Uterus (tissue), 3 donors: ENCODE measurements at regions not wholly inside any gene's neighbourhood (a gene's known extent, or its start where the extent isn't known, plus 50 kb on each side); places are given as distances from the start of the nearest gene placed in this dataset.
A peak's percentile ranks its signal among the peaks of the same experiment; 100 is the strongest.
"Not testable (repeated sequence)": the region's sequence is repeated elsewhere in the genome, so short reads cannot be mapped to it uniquely, and the experiment has no call there.

Source experiments
- DNase-seq, 2 donors: peaks; one replicate each; pipeline ENCODE4 v3.0.0-alpha.2; 2019 to 2020
- H3K27ac ChIP-seq, 2 donors: fragments of 200-600 bp; sonication (generic); 1 replicate in 1 of 2; 2 replicates in 1 of 2; pipeline ENCODE4 v1.5.1; 2016 to 2018
- H3K27me3 ChIP-seq, 2 donors: fragments of 200-600 bp; sonication (generic); one replicate each; pipeline ENCODE4 v1.5.1; 2018 to 2019; ENCODE audit warnings: control low read depth in 1 of 2
- H3K36me3 ChIP-seq, 2 donors: fragments of 200-600 bp; sonication (generic); one replicate each; pipeline ENCODE4 v1.5.1; 2019; ENCODE audit warnings: control low read depth in 1 of 2
- H3K4me1 ChIP-seq, 2 donors: fragments of 200-600 bp; sonication (generic); one replicate each; pipeline ENCODE4 v1.5.1; 2018 to 2019; ENCODE audit warnings: control low read depth in 1 of 2
- H3K4me3 ChIP-seq, 2 donors: fragments of 200-600 bp; sonication (generic); 1 replicate in 1 of 2; 2 replicates in 1 of 2; pipeline ENCODE4 v1.5.1; 2018 to 2019; ENCODE audit warnings: mild to moderate bottlenecking in 1 of 2
- H3K9me3 ChIP-seq, 2 donors: fragments of 200-600 bp; sonication (generic); one replicate each; pipeline ENCODE4 v1.5.1; 2019; ENCODE audit warnings: control low read depth in 1 of 2
- POLR2A ChIP-seq, 2 donors: fragments of 450-650 bp; IDR thresholded peaks; one replicate each; pipeline ENCODE4 v1.6.1; 2016; ENCODE audit warnings: antibody characterized with exemption in 2 of 2, mild to moderate bottlenecking in 1 of 2, moderate library complexity in 1 of 2
- intact Hi-C: fragments of 100-400 bp; cut with DNase I; formaldehyde crosslinking; loops from one replicate; pipeline ENCODE4 v1.15.1; 2023; ENCODE audit warnings: low total_unique reads
- TF ChIP-seq, protein P1 (sequence below), 4 experiments: fragments of 200-600 bp in 2 of 4; fragments of 450-650 bp in 2 of 4; sonication (generic) in 2 of 4; IDR thresholded peaks; one replicate each; pipeline ENCODE4 v1.5.1; 2016 to 2019; ENCODE audit warnings: antibody characterized with exemption in 4 of 4, mild to moderate bottlenecking in 2 of 4, moderate library complexity in 1 of 4
- donor health status: DM: yes; HTN: yes; CAD: no.

DNA sequence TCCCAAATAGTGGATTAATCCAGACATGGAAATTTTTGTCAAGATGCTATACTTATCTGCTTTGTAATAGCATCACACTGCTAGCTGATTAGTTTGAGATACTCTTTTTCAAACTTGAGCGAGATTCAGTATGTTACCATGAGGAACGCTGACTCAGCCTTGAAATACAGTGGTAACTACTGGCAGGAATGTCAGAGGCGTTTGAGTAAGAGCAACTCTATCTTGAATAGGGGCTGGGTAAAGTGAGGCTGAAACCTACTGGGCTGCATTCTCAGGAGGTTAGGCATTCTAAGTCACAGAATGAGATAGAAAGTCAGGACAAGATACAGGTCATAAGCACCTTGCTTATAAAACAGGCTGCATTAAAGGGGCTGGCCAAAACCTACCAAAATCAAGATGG is 2519.6 kb downstream of the ARAP2 start:
- TF ChIP-seq POLR2A (IDR thresholded peaks at IDR 0.05) = no peak
- TF ChIP-seq, protein P1, sequence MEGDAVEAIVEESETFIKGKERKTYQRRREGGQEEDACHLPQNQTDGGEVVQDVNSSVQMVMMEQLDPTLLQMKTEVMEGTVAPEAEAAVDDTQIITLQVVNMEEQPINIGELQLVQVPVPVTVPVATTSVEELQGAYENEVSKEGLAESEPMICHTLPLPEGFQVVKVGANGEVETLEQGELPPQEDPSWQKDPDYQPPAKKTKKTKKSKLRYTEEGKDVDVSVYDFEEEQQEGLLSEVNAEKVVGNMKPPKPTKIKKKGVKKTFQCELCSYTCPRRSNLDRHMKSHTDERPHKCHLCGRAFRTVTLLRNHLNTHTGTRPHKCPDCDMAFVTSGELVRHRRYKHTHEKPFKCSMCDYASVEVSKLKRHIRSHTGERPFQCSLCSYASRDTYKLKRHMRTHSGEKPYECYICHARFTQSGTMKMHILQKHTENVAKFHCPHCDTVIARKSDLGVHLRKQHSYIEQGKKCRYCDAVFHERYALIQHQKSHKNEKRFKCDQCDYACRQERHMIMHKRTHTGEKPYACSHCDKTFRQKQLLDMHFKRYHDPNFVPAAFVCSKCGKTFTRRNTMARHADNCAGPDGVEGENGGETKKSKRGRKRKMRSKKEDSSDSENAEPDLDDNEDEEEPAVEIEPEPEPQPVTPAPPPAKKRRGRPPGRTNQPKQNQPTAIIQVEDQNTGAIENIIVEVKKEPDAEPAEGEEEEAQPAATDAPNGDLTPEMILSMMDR (IDR thresholded peaks at IDR 0.05) = no peak
- DNase-seq = no peak
- no peaks in the 10 kb centered on the region for H3K27me3 ChIP-seq
- intact Hi-C loops = no loop called here
- H3K27ac ChIP-seq = no peak overlapping the region
- H3K4me3 ChIP-seq = no peak overlapping the region
- H3K9me3 ChIP-seq = no peaks in the 10 kb centered on the region
- no peaks in the 10 kb centered on the region for H3K4me1 ChIP-seq
- no peaks in the 10 kb centered on the region for H3K36me3 ChIP-seq

DNA sequence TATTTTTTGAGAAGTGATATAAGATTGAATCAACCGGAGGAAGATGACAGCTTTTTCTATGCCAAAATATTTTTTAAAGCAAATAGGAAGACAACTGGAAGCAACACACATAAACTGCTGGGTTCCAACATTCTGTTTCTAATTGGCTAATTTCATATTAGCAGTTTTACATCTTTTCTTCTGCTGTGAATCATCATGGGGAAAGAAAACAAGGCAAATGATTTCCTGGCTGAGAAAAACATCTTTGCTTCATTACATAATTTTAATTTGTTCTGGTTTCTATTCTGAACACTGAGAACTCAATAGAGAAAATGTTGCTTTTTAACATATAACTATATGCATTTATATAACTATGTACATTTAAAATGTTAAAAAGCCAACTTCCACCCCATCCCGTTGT is 2518.5 kb downstream of the ARAP2 start:
- no peaks in the 10 kb centered on the region for H3K4me1 ChIP-seq
- no peaks in the 10 kb centered on the region for H3K9me3 ChIP-seq
- no peak overlapping the region for H3K4me3 ChIP-seq
- no peaks in the 10 kb centered on the region for H3K27me3 ChIP-seq
- no peak for TF ChIP-seq POLR2A (IDR thresholded peaks at IDR 0.05)
- TF ChIP-seq, protein P1 (IDR thresholded peaks at IDR 0.05) = no peak
- no peaks in the 10 kb centered on the region for H3K36me3 ChIP-seq
- no peak for DNase-seq
- intact Hi-C loops = no loop called here
- peak overlapping the region in 1 of 2 donors; percentile 38 for H3K27ac ChIP-seq

DNA sequence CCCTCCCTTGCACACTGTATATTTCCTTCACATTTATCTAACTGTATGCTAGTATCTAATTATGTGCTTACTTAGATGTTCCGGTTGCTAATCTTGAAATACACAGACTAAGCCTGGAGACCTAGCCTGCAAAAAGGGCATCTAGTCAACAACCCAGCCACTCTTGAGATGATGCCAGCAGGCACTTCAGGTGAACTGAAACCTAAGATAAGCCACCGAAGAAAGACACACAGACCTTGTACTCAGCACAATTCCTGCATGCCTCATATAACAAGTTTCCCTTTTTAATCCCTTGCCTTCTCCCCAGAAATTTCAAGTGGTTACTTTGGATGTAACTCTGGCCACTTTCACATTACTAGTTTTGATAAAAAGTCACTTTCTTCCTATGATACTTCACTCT is 2506.6 kb downstream of the ARAP2 start:
- DNase-seq = no peak
- no peaks in the 10 kb centered on the region for H3K4me1 ChIP-seq
- intact Hi-C loops = no loop called here
- no peak for TF ChIP-seq POLR2A (IDR thresholded peaks at IDR 0.05)
- TF ChIP-seq, protein P1 (IDR thresholded peaks at IDR 0.05) = no peak
- H3K4me3 ChIP-seq = no peak overlapping the region
- no peaks in the 10 kb centered on the region for H3K27me3 ChIP-seq
- H3K9me3 ChIP-seq = no peaks in the 10 kb centered on the region
- H3K27ac ChIP-seq = no peak overlapping the region
- H3K36me3 ChIP-seq = no peaks in the 10 kb centered on the region

DNA sequence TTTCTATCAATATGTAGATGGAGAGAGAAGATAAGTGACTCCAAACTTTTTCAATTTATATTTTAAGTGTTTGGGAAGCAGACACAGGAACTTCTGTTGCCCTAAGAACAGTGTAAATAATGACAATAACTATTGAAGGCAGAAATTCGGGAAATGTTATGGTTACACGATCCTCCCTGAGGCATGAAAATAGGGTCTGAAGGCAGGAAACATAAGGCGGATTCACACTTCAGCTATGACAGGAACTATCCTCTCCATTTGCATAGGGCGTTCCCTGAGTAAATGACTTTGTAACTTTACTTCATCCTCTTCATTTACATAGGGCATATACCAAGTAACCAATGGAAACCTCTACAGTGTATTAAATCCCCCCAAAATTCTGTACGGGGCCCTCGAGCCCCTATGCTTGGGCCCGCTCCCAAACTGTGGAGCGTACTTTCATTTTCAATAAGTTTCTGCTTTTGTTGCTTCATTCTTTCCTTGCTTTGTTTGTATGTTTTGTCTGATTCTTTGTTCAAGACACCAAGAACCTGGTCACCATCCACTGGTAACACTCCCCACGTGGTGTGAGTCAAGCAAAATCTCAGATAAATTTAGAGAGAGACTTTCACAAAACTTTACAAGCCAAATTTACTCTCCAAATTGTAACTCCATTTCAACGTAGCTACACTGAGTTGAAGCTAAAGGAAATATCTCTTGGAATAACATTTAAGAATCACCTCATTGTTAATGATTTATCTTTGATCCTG is 2504.3 kb downstream of the ARAP2 start:
- DNase-seq = no peak
- Histone ChIP-seq H3K9me3 (no peaks in the 10 kb centered on the region), H3K36me3 (no peaks in the 10 kb centered on the region), H3K27me3 (no peaks in the 10 kb centered on the region), H3K4me1 (no peaks in the 10 kb centered on the region), H3K4me3 (no peak overlapping the region), H3K27ac (no peak overlapping the region)
- intact Hi-C loops = no loop called here
- TF ChIP-seq, protein P1 (IDR thresholded peaks at IDR 0.05) = no peak
- TF ChIP-seq POLR2A (IDR thresholded peaks at IDR 0.05) = no peak

DNA sequence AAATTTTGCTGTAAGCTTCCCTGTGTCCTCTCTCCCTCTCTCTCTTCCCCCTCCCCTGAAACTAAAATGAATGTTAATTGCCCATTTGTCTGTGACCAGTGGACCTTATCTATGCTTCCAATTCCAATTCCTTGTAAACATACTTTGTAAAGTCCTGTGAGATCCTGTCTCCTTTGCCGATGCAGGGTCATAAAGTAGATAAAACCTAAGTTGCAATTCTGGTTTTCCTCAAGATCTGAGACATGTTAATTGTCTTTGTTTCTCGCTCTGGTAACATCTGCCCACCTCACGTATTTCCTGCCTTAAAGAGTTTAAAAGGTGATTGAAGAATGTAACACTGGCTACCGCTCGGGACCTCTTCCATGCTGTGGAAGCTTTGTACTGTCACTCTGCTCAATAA is 2503.4 kb downstream of the ARAP2 start:
- DNase-seq, H3K4me1 ChIP-seq, intact Hi-C loops, H3K27me3 ChIP-seq, H3K9me3 ChIP-seq, H3K36me3 ChIP-seq, H3K27ac ChIP-seq, H3K4me3 ChIP-seq: not testable (repeated sequence)

DNA sequence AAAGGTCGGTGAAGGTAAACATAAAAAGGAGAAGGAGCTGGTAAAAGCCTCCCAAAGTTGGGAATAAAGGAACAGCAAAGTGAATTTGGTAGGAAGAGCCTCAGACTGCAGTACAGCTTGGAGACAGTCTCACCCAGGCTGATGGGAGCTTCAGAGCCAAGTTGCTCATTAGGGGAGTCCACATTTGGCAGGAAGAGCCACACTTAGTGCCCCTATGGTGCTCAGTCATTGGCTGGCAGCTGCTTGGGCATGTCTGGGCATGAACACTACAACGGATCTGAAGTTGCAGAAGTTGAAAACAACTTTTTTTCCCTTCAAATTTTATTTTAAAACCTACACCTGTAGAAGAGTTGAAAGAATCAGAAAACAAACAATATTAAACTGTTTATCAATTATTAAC is 2497.3 kb downstream of the ARAP2 start:
- no peaks in the 10 kb centered on the region for H3K9me3 ChIP-seq
- intact Hi-C loops = no loop called here
- H3K36me3 ChIP-seq = no peaks in the 10 kb centered on the region
- H3K4me3 ChIP-seq = no peak overlapping the region
- no peak for DNase-seq
- no peaks in the 10 kb centered on the region for H3K27me3 ChIP-seq
- no peak overlapping the region for H3K27ac ChIP-seq
- H3K4me1 ChIP-seq = no peaks in the 10 kb centered on the region
- no peak for TF ChIP-seq POLR2A (IDR thresholded peaks at IDR 0.05)
- TF ChIP-seq, protein P1 (IDR thresholded peaks at IDR 0.05) = no peak
